Retinal pigment epithelial cell (primary cell): ENCODE measurements at regions not wholly inside any gene's neighbourhood (a gene's known extent, or its start where the extent isn't known, plus 50 kb on each side); places are given as distances from the start of the nearest gene placed in this dataset.

Experiments used
- DNase-seq: peaks from one replicate; pipeline ENCODE4 v3.0.0-alpha.2; 2010; ENCODE audit warnings: low read depth
- H3K4me3 ChIP-seq: 2 replicates; pipeline ENCODE4 v1.5.1; 2011; ENCODE audit warnings: mild to moderate bottlenecking, low read length, control low read depth, moderate library complexity
- TF ChIP-seq, protein P1 (sequence below): conservative IDR thresholded peaks from 2 replicates; pipeline ENCODE4 v1.5.1; 2011; ENCODE audit warnings: low read depth, low read length, control low read depth, inconsistent platforms

- no peak overlapping the region for H3K4me3 ChIP-seq
- TF ChIP-seq, protein P1, sequence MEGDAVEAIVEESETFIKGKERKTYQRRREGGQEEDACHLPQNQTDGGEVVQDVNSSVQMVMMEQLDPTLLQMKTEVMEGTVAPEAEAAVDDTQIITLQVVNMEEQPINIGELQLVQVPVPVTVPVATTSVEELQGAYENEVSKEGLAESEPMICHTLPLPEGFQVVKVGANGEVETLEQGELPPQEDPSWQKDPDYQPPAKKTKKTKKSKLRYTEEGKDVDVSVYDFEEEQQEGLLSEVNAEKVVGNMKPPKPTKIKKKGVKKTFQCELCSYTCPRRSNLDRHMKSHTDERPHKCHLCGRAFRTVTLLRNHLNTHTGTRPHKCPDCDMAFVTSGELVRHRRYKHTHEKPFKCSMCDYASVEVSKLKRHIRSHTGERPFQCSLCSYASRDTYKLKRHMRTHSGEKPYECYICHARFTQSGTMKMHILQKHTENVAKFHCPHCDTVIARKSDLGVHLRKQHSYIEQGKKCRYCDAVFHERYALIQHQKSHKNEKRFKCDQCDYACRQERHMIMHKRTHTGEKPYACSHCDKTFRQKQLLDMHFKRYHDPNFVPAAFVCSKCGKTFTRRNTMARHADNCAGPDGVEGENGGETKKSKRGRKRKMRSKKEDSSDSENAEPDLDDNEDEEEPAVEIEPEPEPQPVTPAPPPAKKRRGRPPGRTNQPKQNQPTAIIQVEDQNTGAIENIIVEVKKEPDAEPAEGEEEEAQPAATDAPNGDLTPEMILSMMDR = no peak
- no peak for DNase-seq
Measured at GRCh38 chr5:9782826-9783560, 152.8 kb upstream of the TAS2R1 start.

DNA sequence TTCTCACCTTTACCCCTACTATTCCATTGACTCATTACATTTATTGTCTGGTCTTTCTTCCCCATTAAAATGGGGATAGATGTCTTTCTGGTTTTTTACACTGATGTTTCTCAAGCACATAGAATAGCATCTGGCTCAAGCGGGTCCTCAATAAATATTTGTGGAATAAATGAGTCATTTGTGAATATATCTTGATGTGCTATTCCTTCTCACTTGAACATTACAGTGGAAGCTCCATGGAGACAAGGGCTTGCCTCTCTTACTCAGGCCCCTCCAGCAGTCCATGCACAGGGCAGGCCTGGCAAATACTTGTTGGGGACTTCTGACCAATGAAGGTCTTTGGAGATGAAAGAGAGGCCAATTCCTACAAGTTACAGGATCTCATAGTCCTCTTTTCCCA lies 151.7 kb upstream of the TAS2R1 start:
- no peak overlapping the region for H3K4me3 ChIP-seq
- TF ChIP-seq, protein P1 = no peak
- DNase-seq = no peak

- H3K4me3 ChIP-seq = no peak overlapping the region
- TF ChIP-seq, protein P1 = no peak
- no peak for DNase-seq
Measured at GRCh38 chr5:9781275-9781674, 151.1 kb upstream of the TAS2R1 start.

DNA sequence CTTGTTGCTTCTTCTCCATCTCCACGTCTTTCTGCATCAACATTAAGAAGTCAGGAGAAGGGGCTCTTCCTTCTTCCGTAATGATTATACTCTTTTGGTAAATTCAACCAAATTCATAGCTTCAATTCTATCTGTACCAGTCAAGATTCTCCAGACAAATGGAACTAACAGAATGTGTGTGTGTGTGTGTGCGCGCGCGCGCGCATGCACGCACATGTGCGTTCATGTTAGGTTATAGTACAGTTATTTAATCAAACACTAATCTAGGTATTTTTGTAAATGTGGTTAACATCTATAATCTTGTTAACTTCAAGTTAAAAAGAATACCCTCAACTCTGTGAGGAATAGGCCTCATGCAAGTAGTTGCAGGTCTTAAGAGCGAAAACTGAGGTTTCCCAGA lies 150.3 kb upstream of the TAS2R1 start:
- no peak for DNase-seq
- TF ChIP-seq, protein P1 = no peak
- H3K4me3 ChIP-seq = no peak overlapping the region

GRCh38 chr5:9776525-9776924 lies 146.4 kb upstream of the TAS2R1 start:
- TF ChIP-seq, protein P1 = no peak
- no peak overlapping the region for H3K4me3 ChIP-seq
- DNase-seq = no peak

GRCh38 chr5:9775339-9775738 lies 145.2 kb upstream of the TAS2R1 start:
- TF ChIP-seq, protein P1 = no peak
- DNase-seq = no peak
- H3K4me3 ChIP-seq = no peak overlapping the region

DNA sequence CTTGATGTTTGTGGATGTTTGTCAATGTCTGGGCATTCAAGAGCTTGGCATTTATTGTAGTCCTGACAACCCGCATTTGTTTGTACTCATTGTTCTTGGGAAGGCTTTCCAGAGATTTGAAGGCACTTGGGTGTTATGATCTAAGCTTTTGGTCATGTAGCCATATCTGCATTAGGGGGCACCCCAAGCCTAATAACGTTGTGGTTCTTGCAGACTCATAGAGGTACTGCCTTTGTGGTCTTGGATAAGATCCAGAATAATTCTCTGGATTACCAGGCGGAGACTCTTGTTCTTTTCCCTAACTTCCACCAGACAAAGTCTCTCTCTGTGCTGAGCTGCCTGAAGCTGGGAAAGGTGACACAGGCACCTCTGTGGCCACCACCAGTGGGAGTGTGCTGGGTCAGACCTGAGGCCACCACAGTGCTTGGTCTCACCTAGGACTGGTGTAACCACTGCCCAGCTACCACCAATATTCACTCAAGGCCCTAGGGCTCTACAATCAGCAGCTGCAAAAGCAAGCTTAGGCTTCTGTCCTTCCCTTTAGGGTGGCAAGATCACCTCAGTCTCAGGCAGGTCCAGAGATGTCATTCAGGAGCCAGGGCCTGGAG lies 144.4 kb upstream of the TAS2R1 start:
- peak; percentile 75 for DNase-seq
- TF ChIP-seq, protein P1 = peak; percentile 64
- H3K4me3 ChIP-seq = no peak overlapping the region
